Mammary epithelial cell (primary cell): ENCODE measurements at regions not wholly inside any gene's neighbourhood (a gene's known extent, or its start where the extent isn't known, plus 50 kb on each side); places are given as distances from the start of the nearest gene placed in this dataset.

Experiments used
- CTCF ChIP-seq, 2 donors: IDR thresholded peaks in 1 of 2; conservative IDR thresholded peaks in 1 of 2; 2 replicates each; pipeline ENCODE4 v1.5.1; 2011 to 2012; ENCODE audit warnings: inconsistent platforms in 2 of 2, low read length in 2 of 2, mild to moderate bottlenecking in 2 of 2, control low read depth in 1 of 2, low read depth in 1 of 2; ENCODE audit not compliant: insufficient read depth in 1 of 2; ENCODE audit errors: extremely low read depth in 1 of 2
- EZH2 ChIP-seq: IDR thresholded peaks from 2 replicates; pipeline ENCODE4 v1.6.1; 2012; ENCODE audit warnings: low read length, inconsistent platforms, borderline replicate concordance

DNA sequence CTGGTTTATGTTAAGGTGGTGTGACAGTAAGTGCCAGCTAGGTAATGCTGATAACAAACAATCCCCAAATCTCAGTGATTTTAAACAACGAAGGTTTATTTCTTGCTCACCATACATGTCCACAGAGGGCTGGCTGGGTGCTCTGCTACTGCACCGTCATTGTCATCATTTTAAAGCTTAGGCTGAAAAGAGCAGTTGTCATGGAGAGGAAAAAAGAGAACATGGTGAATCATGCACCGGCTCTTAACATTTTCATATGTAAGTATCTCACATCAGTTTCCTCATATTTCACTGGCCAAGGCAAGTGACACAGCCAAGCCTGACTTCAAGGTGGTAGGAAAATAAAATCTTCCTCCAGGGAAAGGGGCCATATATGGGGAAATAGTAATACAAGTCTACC lies 746.9 kb downstream of the SORCS3 start:
- no peak for TF ChIP-seq CTCF (conservative IDR thresholded peaks at IDR 0.05 in 1 of 2, IDR thresholded peaks at IDR 0.05 in 1 of 2; ENCODE audit: extremely low read depth in 1 of 2, insufficient read depth in 1 of 2, low read depth in 1 of 2, low read length in 2 of 2)
- TF ChIP-seq EZH2 = no peak
